Femur (tissue), 1 donor: ENCODE measurements at regions not wholly inside any gene's neighbourhood (a gene's known extent, or its start where the extent isn't known, plus 50 kb on each side); places are given as distances from the start of the nearest gene placed in this dataset.
"Not testable (repeated sequence)": the region's sequence is repeated elsewhere in the genome, so short reads cannot be mapped to it uniquely, and the experiment has no call there.

Experiments used
- DNase-seq: peaks from one replicate; pipeline ENCODE4 v3.0.0-alpha.2; 2017

DNA sequence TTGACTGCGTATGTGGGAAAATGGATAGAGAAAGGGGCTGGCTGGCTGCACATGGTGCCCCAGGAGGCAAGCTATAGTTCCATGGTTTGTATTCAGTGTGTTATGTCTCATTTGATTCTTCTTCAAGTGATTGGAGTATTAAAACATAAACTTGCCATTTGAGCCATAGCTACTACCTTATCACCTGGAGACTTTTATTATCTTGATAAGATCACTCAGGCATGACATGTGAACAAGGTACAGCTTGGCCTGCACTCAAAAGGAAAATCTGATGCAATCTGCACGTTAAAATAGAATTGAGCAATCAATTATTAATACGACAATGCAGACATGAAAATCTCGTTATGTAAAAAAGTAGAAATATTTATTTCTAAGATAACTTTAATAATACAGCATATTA is 116.9 kb downstream of the RND3 start:
- no peak for DNase-seq

DNA sequence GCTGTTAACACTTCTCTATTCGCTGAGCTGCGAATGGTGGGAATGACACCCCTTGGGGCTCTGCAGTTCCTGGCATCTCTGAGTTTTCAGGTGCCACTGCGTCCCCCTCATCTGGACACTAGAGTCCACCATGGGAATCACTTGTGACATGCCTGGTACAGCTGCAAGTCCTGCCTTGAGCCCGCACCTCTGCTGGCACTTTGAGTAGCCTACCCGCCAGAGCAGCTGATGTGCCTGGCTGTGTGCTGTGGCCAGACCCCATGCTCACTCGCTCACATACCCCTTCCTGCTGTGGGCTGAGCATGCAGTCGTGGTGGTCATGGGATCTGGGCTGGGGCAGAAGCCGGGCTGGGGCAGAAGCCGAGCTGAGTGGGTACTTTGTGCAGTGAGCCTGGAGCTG is 117.6 kb downstream of the RND3 start:
- DNase-seq = no peak

- DNase-seq = no peak
Measured at GRCh38 chr2:150358468-150358807, 129.0 kb downstream of the RND3 start.

GRCh38 chr2:150357770-150358467 is 129.5 kb downstream of the RND3 start:
- DNase-seq = no peak

DNA sequence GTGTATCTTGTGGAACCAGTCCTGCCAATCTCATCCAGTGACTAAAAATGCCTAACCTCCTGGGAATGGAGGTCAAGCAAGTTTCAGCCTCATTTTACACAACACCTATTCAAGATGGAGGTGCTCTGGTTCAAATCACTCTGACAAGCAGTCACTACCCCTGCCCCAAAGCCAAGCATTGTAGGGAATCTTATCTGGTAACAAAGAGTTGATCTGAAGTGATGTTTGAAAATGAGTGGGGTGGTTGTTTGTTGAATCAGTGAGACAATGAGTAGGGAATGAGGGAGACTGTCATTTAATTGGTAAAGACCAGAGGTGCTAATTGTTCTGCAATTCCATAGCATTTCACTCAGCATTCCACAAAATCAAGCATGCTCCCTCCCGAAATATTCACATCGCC is 132.0 kb downstream of the RND3 start:
- no peak for DNase-seq

DNA sequence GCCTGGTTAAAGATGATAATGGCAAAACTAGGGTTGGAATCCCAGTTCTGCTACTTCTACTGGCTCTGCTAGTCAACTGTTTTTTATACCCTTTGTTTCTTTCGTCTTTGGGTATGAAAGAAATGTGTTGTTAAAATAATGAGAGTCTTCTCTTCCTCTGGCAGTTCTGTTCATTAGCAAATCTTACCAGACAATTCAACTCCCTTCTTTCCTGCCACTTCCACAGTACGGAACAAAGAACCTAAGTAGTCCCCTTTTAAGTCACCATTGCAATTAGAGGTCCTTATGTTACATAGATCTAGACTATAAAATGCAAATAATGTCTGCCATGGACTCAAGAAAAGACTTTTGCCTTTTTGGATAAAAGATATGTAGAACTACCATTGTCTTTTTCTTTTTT is 134.1 kb downstream of the RND3 start:
- DNase-seq = no peak

GRCh38 chr2:150351922-150352321 is 135.5 kb downstream of the RND3 start:
- DNase-seq = no peak

DNA sequence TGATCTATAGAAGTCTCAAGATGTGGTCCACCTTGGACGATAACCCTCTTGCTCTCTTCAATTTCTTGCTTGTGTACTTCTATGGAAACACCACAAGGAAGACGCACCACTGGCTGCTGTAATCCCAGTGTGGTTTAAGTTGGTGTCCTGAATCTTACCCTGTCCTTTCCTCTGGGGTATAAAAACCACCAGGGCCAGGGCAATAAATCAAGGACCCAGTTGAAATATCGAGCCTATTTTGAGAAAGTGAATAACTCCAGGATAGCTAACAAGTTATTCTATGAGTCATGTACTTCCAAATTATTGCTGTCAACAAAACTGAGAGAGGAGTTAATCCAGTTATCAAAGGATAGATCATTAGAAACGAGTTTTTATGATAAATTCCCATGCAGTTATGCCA is 137.0 kb downstream of the RND3 start:
- DNase-seq = no peak

- DNase-seq = no peak
Measured at GRCh38 chr2:150346806-150347205, 140.7 kb downstream of the RND3 start.

DNA sequence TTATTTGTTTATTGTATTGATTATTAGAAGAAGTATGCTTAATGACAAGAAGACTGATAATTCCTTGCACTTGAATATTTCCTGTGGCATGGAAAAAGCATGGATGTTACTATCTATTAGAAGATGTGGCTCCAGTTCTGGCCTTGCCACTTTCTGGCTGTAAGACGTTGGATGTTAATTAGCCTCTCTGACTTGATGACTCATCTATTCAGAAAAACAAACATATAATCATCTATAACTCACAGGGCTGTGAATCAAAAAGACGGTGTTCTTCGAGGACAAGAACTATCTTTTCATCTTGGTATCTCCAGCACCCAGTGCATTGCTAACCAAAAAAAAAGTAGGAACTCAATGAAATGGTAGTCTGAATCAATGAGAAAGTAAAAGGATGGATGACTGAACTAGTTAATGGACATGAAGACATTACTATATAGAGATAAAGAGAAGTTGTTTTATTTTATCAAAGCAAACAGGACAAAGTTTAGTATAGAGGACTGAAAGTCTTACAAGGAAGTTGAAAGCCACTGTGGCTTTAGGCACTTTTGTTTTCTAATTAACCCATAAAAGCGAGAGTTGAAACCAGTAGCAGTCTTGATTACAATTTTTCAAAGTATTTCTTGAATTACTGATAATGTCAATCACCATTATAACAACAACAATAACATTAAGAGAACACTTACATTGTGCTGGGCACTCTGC is 145.3 kb downstream of the RND3 start:
- no peak for DNase-seq

GRCh38 chr2:150339951-150340350 is 147.5 kb downstream of the RND3 start:
- no peak for DNase-seq

GRCh38 chr2:150339282-150339681 is 148.2 kb downstream of the RND3 start:
- DNase-seq = no peak

- no peak for DNase-seq
Measured at GRCh38 chr2:150335596-150335995, 151.9 kb downstream of the RND3 start.

GRCh38 chr2:150332383-150332782 is 155.1 kb downstream of the RND3 start:
- peak; percentile 34 for DNase-seq

DNA sequence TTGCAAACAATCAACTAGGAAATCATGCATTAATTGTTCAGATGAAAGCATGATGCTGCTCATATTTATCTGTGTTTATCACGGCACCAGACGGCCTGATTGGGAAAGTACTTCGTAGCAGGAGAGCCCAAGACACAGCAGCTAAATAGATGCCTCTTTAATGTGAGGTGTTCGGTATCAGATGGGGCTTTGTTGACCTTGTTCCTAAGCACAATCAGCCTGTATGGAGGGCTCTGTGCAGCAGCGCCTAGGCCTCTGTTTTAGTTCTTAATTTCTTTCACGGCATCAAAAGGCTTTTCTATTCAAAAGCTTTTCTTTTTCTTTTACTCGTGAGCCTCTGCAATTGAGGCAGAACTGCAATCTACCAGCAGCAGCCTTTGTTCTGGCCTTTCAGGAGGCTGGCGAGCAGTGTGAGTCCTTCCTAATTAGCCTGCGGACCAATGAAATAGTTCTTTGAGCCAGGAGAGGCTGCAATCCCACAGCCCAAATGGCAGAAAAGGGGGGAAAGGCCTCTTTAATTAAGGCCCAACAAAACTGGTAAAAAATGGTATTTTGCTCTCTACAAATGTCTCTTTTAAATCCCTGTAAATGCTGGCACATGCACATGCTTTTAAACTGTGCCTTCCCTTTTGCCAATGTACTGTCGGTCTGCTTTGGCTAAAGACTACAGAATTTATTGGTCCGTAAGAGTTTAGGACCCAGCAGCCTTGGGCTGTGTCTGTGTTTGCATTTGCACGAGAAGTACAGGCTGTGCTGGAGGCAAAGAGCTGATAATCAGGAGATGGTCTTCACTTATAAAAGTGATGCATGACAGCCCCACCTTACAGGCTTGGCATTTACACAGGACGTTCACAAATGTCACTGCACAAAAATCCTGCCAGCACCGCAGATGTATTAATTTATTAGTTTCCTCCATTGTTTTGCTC is 159.6 kb downstream of the RND3 start:
- no peak for DNase-seq

DNA sequence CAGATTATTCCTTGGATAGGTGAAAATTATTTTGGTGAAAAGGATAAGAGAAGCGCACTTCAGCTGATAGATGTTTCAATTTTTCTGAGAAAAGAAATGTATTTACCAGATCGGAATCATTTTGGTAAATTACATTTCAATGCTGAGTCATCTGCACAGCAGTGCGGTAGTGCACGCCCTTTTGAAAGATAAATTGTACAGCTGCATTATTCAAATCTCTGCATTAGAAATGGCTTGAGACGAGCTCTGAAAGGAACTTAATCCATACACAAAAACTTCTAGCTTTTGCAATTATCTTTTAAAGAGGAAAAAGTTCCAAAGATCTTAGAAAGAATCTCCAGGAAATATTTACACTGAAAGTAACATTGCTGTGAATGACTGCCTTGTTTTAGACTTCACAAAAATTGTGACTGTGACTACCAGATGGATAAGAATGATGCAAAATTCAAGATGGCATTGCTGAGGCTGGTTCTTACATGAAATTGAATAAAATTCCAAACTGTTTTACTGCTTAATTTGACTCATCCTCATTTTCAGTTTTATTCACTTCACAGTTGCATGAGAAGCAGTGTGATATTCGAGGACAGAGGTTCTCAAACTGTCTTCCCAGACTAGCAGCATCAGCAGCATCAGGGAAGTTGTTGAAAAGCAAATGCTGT is 161.7 kb downstream of the RND3 start:
- DNase-seq = no peak

- not testable (repeated sequence) for DNase-seq
Measured at GRCh38 chr2:150323071-150323470, 164.4 kb downstream of the RND3 start.

GRCh38 chr2:150320608-150321007 is 166.9 kb downstream of the RND3 start:
- no peak for DNase-seq

- DNase-seq = no peak
Measured at GRCh38 chr2:150319658-150320555, 167.6 kb downstream of the RND3 start.

- no peak for DNase-seq
Measured at GRCh38 chr2:150319085-150319484, 168.4 kb downstream of the RND3 start.

DNA sequence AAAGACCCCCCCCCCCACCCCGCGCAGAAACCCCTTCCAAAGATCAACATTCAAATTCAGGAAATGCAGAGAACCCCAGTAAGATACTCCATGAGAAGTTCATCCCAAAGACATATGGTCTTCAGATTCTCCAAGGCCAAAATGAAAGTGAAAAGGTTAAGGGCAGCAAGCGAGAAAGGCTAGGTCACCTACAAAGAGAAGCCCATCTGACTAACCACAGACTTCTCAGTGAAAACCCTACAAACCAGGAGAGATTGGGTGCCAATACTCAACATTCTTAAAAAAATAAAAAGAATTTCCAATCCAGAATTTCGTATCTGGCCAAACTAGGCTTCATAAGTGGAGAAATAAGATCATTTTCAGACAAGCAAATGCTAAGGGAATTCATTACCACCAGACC is 175.2 kb downstream of the RND3 start:
- no peak for DNase-seq
